ENCODE measurements at regions not wholly inside any gene's neighbourhood (a gene's known extent, or its start where the extent isn't known, plus 50 kb on each side); places are given as distances from the start of the nearest gene placed in this dataset.

DNA sequence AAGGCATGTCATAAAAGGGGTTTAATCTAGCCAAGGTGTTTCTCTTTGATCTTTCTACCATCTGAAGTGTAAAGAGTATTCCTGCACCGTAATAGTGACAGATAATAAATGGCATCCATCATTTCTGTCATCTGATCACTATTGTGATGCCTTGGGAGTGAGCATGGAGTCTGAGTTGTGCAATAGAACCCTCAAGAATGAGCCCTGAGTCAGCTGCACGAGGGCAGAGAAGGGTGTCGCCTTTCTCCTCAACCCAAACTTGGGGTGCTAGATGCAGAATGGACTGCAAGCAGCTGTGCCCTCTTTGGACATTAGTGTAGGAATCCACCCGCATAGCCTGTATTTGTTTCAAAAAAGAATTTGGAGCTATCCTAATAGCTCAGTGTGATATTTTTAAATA lies 115.2 kb downstream of the ZNF37A start:
- TF ChIP-seq EP300 (IDR thresholded peaks at IDR 0.05) (no peak), POLR2A (IDR thresholded peaks at IDR 0.05) (no peak), CTCF (IDR thresholded peaks at IDR 0.05) (no peak), POLR2AphosphoS5 (IDR thresholded peaks at IDR 0.05) (no peak)

Data from gastroesophageal sphincter (tissue), 3 donors.